ENCODE measurements at regions not wholly inside any gene's neighbourhood (a gene's known extent, or its start where the extent isn't known, plus 50 kb on each side); places are given as distances from the start of the nearest gene placed in this dataset.

- TF ChIP-seq, protein P1, sequence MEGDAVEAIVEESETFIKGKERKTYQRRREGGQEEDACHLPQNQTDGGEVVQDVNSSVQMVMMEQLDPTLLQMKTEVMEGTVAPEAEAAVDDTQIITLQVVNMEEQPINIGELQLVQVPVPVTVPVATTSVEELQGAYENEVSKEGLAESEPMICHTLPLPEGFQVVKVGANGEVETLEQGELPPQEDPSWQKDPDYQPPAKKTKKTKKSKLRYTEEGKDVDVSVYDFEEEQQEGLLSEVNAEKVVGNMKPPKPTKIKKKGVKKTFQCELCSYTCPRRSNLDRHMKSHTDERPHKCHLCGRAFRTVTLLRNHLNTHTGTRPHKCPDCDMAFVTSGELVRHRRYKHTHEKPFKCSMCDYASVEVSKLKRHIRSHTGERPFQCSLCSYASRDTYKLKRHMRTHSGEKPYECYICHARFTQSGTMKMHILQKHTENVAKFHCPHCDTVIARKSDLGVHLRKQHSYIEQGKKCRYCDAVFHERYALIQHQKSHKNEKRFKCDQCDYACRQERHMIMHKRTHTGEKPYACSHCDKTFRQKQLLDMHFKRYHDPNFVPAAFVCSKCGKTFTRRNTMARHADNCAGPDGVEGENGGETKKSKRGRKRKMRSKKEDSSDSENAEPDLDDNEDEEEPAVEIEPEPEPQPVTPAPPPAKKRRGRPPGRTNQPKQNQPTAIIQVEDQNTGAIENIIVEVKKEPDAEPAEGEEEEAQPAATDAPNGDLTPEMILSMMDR (IDR thresholded peaks at IDR 0.05) = no peak
- no peak for TF ChIP-seq POLR2A (IDR thresholded peaks at IDR 0.05)
Observed at GRCh38 chr1:5740450-5740849, 251.8 kb downstream of the NPHP4 start.

All from heart left ventricle (tissue), 13 donors.